ENCODE measurements at regions not wholly inside any gene's neighbourhood (a gene's known extent, or its start where the extent isn't known, plus 50 kb on each side); places are given as distances from the start of the nearest gene placed in this dataset.

DNA sequence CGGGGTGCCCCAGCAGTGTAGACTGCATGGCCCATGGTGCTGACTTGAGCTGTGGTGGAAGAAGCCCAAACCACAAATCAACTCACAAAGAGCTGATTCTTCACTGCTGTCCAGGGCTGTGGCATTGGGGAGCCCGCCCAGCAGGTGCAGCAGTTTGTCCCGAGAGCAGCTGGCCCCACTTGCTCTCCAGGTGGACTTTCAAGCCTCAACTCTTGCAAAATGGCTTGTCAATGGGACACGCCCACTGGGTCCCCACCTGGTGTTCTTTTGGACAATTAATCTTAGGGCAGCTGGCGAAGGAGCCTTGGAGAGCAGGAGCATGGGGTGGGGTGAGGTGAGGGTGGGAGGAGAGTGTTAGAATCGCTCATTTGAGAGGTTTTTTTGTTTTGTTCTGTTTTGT is 117.9 kb downstream of the MYCN start:
- TF ChIP-seq, protein P1, sequence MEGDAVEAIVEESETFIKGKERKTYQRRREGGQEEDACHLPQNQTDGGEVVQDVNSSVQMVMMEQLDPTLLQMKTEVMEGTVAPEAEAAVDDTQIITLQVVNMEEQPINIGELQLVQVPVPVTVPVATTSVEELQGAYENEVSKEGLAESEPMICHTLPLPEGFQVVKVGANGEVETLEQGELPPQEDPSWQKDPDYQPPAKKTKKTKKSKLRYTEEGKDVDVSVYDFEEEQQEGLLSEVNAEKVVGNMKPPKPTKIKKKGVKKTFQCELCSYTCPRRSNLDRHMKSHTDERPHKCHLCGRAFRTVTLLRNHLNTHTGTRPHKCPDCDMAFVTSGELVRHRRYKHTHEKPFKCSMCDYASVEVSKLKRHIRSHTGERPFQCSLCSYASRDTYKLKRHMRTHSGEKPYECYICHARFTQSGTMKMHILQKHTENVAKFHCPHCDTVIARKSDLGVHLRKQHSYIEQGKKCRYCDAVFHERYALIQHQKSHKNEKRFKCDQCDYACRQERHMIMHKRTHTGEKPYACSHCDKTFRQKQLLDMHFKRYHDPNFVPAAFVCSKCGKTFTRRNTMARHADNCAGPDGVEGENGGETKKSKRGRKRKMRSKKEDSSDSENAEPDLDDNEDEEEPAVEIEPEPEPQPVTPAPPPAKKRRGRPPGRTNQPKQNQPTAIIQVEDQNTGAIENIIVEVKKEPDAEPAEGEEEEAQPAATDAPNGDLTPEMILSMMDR (IDR thresholded peaks at IDR 0.05) = no peak
- no peak for TF ChIP-seq POLR2A (IDR thresholded peaks at IDR 0.05)
